ENCODE measurements at regions not wholly inside any gene's neighbourhood (a gene's known extent, or its start where the extent isn't known, plus 50 kb on each side); places are given as distances from the start of the nearest gene placed in this dataset.

DNA sequence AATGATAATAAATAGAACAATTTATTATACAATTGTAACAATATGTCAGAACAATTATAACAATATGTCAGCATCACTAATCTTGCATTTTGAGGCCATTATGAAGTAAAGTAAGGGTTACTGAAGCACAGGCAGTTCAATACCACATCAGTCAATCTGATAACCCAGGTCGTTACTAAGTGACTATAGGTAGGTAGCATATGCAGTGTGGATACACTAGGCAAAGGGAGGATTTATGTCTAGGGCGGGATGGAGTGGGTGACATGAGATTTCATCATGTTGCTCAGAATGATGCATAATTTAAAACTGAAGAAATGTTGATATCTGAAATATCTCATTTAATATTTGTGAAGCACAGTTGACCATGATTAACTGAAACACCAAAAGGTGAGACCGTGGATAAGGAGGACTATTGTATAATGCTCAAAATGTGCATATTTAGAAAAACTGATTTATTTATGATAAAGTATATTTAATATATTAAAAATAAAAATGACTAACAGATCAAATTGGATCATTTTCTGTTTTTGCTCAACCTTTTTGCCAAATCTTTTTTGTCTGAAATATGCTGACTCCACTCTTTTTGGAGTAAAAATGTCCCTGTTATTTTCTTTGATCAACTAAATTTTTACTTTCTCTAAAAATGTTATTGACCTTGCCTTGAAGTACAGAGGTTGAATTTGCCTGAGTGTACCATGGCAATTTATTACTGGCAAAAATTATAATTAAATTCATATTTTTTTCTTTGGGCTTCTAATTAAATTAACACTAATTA lies 1189.4 kb upstream of the USP15 start:
- H3K4me3 Mint-ChIP-seq: no peak overlapping the region
- H3K27me3 Mint-ChIP-seq: no peaks in the 10 kb centered on the region
- no peaks in the 10 kb centered on the region for H3K4me1 Mint-ChIP-seq (ENCODE audit: low read depth)
- no peaks in the 10 kb centered on the region for H3K36me3 Mint-ChIP-seq (ENCODE audit: low read depth)
- peaks cover 10% of the 10 kb centered on the region for H3K9me3 Mint-ChIP-seq
- H3K27ac Mint-ChIP-seq: no peak overlapping the region
- intact Hi-C loops (cut with micrococcal nuclease): no loop called here

DNA sequence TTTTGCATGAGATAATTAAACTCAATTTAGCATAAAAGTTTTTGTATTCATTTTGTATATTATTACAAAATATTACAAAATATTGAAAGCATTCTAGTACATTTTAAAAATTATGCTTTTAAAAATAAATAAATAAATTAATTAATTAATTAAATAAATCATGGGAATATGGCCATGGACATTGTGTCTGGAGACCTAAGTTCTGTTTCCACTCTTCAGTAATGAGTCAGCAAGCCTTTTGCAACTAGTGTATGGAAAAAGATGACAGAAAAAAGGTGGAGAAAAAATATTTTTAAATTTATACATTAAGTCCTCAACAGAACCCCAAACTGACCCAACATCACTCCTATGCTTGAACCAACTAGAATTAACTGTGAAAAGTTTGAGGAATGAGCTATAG lies 1187.5 kb upstream of the USP15 start:
- Mint-ChIP-seq H3K4me1 (ENCODE audit: low read depth) (no peaks in the 10 kb centered on the region), H3K27ac (no peak overlapping the region), H3K36me3 (ENCODE audit: low read depth) (no peaks in the 10 kb centered on the region), H3K4me3 (no peak overlapping the region), H3K27me3 (no peaks in the 10 kb centered on the region), H3K9me3 (peaks cover 19% of the 10 kb centered on the region)
- intact Hi-C loops (cut with micrococcal nuclease): no loop called here

- Mint-ChIP-seq H3K36me3 (ENCODE audit: low read depth) (no peaks in the 10 kb centered on the region), H3K27ac (no peak overlapping the region), H3K9me3 (peaks cover 31% of the 10 kb centered on the region), H3K27me3 (no peaks in the 10 kb centered on the region), H3K4me3 (no peak overlapping the region), H3K4me1 (ENCODE audit: low read depth) (no peaks in the 10 kb centered on the region)
- intact Hi-C loops (cut with micrococcal nuclease): no loop called here
Measured at GRCh38 chr12:61095111-61095510, 1165.1 kb upstream of the USP15 start.

GRCh38 chr12:61098031-61098580 lies 1162.1 kb upstream of the USP15 start:
- no peaks in the 10 kb centered on the region for H3K4me1 Mint-ChIP-seq (ENCODE audit: low read depth)
- H3K4me3 Mint-ChIP-seq: no peak overlapping the region
- no peaks in the 10 kb centered on the region for H3K27me3 Mint-ChIP-seq
- intact Hi-C loops (cut with micrococcal nuclease): no loop called here
- no peak overlapping the region for H3K27ac Mint-ChIP-seq
- H3K36me3 Mint-ChIP-seq (ENCODE audit: low read depth): no peaks in the 10 kb centered on the region
- peaks cover 35% of the 10 kb centered on the region for H3K9me3 Mint-ChIP-seq

DNA sequence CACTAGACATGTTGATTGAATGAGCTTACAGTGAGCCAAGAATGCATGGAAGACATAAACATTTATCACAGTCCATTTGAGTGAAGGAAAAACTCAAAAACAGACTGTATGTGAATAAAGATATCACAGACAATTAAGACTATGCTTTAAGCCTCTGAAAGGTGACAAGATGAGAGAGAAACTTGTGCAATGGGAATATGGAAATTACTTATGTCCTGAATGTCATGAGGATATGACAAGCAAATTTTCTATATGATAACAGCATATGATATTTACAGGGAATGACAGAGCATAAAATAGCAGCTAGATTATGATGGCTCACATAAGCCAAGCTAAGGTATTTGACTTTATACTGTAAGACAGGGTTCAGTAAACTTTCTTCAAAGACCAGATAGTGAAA lies 1153.1 kb upstream of the USP15 start:
- no peaks in the 10 kb centered on the region for H3K36me3 Mint-ChIP-seq (ENCODE audit: low read depth)
- intact Hi-C loops (cut with micrococcal nuclease): no loop called here

GRCh38 chr12:61111218-61111617 lies 1149.0 kb upstream of the USP15 start:
- Mint-ChIP-seq H3K36me3 (ENCODE audit: low read depth) (no peaks in the 10 kb centered on the region), H3K9me3 (peaks cover 41% of the 10 kb centered on the region), H3K4me1 (ENCODE audit: low read depth) (no peaks in the 10 kb centered on the region), H3K27ac (no peak overlapping the region), H3K4me3 (no peak overlapping the region), H3K27me3 (no peaks in the 10 kb centered on the region)
- intact Hi-C loops (cut with micrococcal nuclease): no loop called here

More for the DNA sequence above, 1153.1 kb upstream of the USP15 start:
- Mint-ChIP-seq H3K4me3 (no peak overlapping the region), H3K4me1 (ENCODE audit: low read depth) (no peaks in the 10 kb centered on the region), H3K27me3 (no peaks in the 10 kb centered on the region), H3K27ac (no peak overlapping the region), H3K9me3 (peaks cover 31% of the 10 kb centered on the region)

DNA sequence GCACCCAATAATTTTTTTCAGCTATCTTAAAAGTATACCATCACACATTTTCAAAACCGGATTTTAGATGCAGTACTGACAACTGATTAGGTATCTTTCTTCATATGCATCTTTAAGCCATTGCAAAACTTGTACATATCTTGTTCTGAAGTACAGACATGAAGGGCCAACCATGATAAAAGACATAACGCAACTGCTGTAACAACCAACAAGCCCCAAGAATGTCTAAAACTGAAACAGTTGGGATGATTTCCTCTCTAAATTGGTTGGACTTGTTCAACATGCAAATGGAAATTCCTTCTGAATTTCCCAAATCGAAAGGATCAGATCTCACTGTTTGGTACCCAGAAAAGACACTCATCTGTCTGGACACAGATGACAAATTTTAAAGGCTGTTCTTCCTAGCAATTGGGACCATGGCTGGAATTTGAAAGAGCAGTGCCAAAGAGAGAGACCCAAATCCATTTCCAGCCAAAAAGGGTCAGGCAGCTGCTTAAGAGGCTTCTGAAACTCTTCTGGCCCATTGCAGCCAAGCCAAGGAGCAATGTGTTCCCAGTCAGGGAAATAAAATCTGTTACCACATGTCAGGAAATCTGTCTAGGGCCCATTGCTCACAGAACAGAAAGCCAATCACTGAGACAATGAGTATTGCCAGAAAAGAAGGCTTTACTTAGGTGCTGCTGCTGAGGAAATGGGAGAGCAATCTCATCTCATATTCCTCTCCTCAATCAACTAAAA lies 1122.4 kb upstream of the USP15 start:
- H3K4me3 Mint-ChIP-seq: no peak overlapping the region
- H3K27ac Mint-ChIP-seq: no peak overlapping the region
- peaks cover 15% of the 10 kb centered on the region for H3K4me1 Mint-ChIP-seq (ENCODE audit: low read depth)
- H3K36me3 Mint-ChIP-seq (ENCODE audit: low read depth): no peaks in the 10 kb centered on the region
- H3K27me3 Mint-ChIP-seq: no peaks in the 10 kb centered on the region
- peaks cover 51% of the 10 kb centered on the region for H3K9me3 Mint-ChIP-seq
- intact Hi-C loops (cut with micrococcal nuclease): no loop called here

DNA sequence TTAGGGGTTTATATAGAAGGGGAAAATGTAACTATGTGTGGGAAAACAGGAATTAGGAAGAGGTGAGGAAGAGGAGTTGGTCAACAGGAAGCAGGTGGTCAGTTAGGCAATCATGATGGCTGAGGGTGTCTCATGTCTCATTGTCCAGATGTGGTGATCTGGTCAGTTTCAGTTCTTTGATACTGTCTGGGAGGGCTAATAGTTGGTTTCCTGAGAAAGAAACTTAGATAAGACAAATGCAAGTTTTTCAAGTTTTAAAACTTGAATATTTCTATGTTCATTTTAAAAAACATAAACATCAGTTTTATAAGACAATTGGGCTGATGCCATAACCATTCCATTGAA lies 1121.8 kb upstream of the USP15 start:
- H3K36me3 Mint-ChIP-seq (ENCODE audit: low read depth): no peaks in the 10 kb centered on the region
- no peaks in the 10 kb centered on the region for H3K27me3 Mint-ChIP-seq
- peaks cover 15% of the 10 kb centered on the region for H3K4me1 Mint-ChIP-seq (ENCODE audit: low read depth)
- intact Hi-C loops (cut with micrococcal nuclease): no loop called here
- H3K27ac Mint-ChIP-seq: no peak overlapping the region
- H3K9me3 Mint-ChIP-seq: peaks cover 45% of the 10 kb centered on the region
- H3K4me3 Mint-ChIP-seq: no peak overlapping the region

DNA sequence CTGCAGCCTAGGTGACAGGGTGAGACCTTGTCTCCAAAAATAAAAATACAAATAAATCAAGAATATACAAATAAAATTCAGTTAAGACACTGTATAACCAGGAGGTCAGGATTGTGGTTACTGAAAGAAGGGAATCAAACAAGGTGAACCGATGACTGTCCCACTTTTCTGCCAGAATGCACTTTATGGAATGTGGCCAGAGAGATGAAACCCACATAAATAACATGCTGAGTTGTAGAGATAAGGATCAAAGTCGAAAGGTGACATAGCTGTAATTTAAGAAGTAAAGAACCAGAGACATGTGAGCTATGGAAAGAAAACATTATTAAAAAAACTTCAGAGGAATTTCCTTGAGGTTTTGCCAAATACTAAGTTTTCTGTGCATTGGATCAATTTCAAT lies 1098.2 kb upstream of the USP15 start:
- intact Hi-C loops (cut with micrococcal nuclease): no loop called here
- H3K4me1 Mint-ChIP-seq (ENCODE audit: low read depth): no peaks in the 10 kb centered on the region
- no peaks in the 10 kb centered on the region for H3K36me3 Mint-ChIP-seq (ENCODE audit: low read depth)
- H3K9me3 Mint-ChIP-seq: peaks cover 64% of the 10 kb centered on the region
- no peak overlapping the region for H3K27ac Mint-ChIP-seq
- no peaks in the 10 kb centered on the region for H3K27me3 Mint-ChIP-seq
- H3K4me3 Mint-ChIP-seq: no peak overlapping the region

- no peaks in the 10 kb centered on the region for H3K4me1 Mint-ChIP-seq (ENCODE audit: low read depth)
- H3K4me3 Mint-ChIP-seq: no peak overlapping the region
- intact Hi-C loops (cut with micrococcal nuclease): no loop called here
- H3K27me3 Mint-ChIP-seq: no peaks in the 10 kb centered on the region
- H3K36me3 Mint-ChIP-seq (ENCODE audit: low read depth): no peaks in the 10 kb centered on the region
- H3K27ac Mint-ChIP-seq: no peak overlapping the region
- H3K9me3 Mint-ChIP-seq: peaks cover 22% of the 10 kb centered on the region
Measured at GRCh38 chr12:61188801-61189595, 1071.2 kb upstream of the USP15 start.

GRCh38 chr12:61213646-61214045 lies 1046.6 kb upstream of the USP15 start:
- Mint-ChIP-seq H3K27me3 (no peaks in the 10 kb centered on the region), H3K9me3 (peaks cover 15% of the 10 kb centered on the region), H3K27ac (no peak overlapping the region), H3K4me1 (ENCODE audit: low read depth) (no peaks in the 10 kb centered on the region), H3K4me3 (no peak overlapping the region), H3K36me3 (ENCODE audit: low read depth) (no peaks in the 10 kb centered on the region)
- intact Hi-C loops (cut with micrococcal nuclease): no loop called here

GRCh38 chr12:61220337-61220736 lies 1039.9 kb upstream of the USP15 start:
- Mint-ChIP-seq H3K27ac (no peak overlapping the region), H3K9me3 (peaks cover 25% of the 10 kb centered on the region), H3K4me1 (ENCODE audit: low read depth) (no peaks in the 10 kb centered on the region), H3K27me3 (no peaks in the 10 kb centered on the region), H3K4me3 (no peak overlapping the region), H3K36me3 (ENCODE audit: low read depth) (no peaks in the 10 kb centered on the region)
- intact Hi-C loops (cut with micrococcal nuclease): no loop called here

DNA sequence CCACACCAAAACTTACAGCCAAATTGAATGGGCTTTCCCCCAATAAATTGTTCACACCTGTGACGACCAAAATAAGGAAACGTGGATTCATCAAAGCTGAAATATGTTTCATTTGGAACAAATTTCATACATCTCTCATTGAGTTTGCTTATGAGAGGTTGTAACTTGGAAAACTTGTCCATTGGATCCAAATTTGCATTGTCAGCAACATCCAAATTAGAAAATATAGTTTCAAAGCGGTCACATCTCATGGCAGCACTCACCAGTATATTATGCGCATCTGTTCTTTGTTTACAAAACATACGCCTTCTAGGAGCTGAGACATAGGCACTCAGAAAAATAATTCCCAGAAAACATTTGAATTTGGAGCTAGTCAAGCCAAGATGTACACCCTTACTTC lies 1028.2 kb upstream of the USP15 start:
- Mint-ChIP-seq H3K27ac (no peak overlapping the region), H3K4me1 (ENCODE audit: low read depth) (no peaks in the 10 kb centered on the region), H3K4me3 (no peak overlapping the region), H3K27me3 (no peaks in the 10 kb centered on the region), H3K36me3 (ENCODE audit: low read depth) (no peaks in the 10 kb centered on the region), H3K9me3 (peaks cover 67% of the 10 kb centered on the region)
- intact Hi-C loops (cut with micrococcal nuclease): no loop called here

GRCh38 chr12:61250303-61250702 lies 1009.9 kb upstream of the USP15 start:
- H3K27ac Mint-ChIP-seq: no peak overlapping the region
- intact Hi-C loops (cut with micrococcal nuclease): no loop called here
- no peaks in the 10 kb centered on the region for H3K36me3 Mint-ChIP-seq (ENCODE audit: low read depth)
- H3K27me3 Mint-ChIP-seq: no peaks in the 10 kb centered on the region
- H3K4me3 Mint-ChIP-seq: no peak overlapping the region
- H3K4me1 Mint-ChIP-seq (ENCODE audit: low read depth): no peaks in the 10 kb centered on the region
- H3K9me3 Mint-ChIP-seq: peaks cover 41% of the 10 kb centered on the region
